VCaP (cell line): ENCODE measurements at regions not wholly inside any gene's neighbourhood (a gene's known extent, or its start where the extent isn't known, plus 50 kb on each side); places are given as distances from the start of the nearest gene placed in this dataset.

Experiments used
- H3K27ac ChIP-seq: fragments of 450-650 bp; 2 replicates; pipeline ENCODE4 v1.5.1; 2017
- TF ChIP-seq, protein P1 (sequence below): fragments of 450-650 bp; conservative IDR thresholded peaks from 2 replicates; pipeline ENCODE4 v1.5.1; 2017; ENCODE audit warnings: mild to moderate bottlenecking, moderate library complexity

DNA sequence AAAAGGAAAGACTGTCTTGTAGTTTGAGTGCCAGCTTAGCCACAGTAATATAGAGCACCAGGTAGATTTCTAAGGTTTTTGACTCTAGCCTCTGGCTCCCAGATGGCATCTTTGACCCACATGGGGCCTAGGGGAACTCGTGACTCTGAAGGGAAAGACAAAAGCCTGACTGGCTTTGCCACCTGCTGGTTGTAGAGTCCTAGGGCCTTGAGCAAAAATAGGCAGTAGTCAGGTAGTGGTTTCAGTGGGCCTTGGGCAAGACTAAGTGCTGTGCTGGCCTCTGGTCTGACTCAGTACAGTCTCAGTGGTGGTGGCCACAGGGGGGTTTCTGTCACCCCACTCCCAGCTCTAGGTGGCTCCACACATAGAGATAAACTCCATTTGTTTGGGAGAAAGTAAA lies 349.4 kb downstream of the FAM181B start:
- no peak overlapping the region for H3K27ac ChIP-seq
- TF ChIP-seq, protein P1, sequence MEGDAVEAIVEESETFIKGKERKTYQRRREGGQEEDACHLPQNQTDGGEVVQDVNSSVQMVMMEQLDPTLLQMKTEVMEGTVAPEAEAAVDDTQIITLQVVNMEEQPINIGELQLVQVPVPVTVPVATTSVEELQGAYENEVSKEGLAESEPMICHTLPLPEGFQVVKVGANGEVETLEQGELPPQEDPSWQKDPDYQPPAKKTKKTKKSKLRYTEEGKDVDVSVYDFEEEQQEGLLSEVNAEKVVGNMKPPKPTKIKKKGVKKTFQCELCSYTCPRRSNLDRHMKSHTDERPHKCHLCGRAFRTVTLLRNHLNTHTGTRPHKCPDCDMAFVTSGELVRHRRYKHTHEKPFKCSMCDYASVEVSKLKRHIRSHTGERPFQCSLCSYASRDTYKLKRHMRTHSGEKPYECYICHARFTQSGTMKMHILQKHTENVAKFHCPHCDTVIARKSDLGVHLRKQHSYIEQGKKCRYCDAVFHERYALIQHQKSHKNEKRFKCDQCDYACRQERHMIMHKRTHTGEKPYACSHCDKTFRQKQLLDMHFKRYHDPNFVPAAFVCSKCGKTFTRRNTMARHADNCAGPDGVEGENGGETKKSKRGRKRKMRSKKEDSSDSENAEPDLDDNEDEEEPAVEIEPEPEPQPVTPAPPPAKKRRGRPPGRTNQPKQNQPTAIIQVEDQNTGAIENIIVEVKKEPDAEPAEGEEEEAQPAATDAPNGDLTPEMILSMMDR: no peak

DNA sequence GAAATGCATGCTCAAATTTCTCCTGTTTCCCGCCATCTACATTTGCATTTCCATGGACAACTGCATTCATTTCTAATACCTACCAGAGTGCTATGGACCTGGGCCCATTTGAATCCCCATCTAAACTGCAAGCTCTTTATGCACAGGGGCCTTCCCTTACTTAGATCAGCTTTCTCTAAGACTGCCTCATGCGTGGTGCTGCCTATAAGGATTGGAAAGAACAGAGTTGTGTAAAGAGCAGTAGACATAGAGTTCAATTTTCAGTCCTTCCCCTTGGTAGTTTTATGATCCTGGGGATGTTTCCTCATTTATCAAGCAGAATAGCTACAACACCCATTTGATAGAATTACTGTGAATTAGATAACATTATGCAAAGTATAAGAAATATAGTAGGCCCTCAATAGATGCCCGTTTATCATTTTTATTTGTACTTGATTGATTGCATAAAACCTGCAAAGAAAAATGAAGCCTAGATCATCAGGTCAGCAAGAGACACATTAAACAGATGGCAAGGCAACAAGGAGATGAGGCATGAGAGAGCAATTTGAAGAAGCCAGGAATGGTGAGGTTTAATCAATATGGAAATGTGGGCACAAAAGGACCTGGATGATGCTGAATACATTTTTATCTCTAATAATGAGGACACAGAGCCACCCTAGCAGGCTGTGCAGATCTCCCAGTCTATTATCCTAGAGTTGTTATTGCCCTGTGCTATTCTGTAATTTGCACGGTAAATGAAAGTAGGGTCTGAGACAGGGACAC lies 359.7 kb downstream of the FAM181B start:
- TF ChIP-seq, protein P1: no peak
- no peak overlapping the region for H3K27ac ChIP-seq

DNA sequence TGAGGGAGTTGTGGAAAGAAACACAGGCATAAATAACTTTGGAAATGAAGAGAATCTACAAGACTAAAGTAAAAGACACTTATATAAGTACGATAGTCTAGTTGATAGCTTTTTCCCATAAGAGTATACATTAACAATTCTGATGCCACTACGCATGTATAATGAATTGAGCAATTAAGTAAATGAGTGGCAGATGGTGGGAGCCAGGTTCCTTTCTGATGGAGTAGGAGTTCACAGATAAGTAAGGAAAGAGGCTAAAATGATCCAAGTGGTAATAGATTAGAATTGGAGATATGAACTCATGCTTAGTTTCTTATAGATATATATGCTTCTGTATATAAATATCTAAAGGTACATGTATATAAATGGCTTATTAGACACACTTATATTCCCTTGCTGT lies 368.3 kb downstream of the FAM181B start:
- TF ChIP-seq, protein P1: no peak
- no peak overlapping the region for H3K27ac ChIP-seq

DNA sequence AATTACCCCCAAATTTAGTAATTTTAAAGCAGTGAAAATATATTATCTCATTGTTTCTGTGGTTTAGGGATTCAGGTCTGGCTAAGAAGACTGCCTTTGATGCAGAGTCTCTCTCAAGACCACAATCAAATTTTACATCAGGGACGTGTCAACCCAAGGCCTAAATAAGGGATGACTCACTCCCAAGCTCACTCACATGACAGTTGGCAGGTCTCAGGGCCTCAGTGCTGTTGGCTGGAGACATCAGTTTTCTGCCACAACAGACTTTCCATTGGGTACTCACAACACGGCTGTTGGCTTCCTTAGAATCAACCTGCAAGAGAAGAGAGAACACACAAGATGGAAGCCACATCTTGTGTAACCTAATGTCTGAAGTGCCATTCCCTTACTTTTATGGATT lies 377.3 kb downstream of the FAM181B start:
- H3K27ac ChIP-seq: no peak overlapping the region
- TF ChIP-seq, protein P1: no peak

GRCh38 chr11:82355313-82355823 lies 378.3 kb downstream of the FAM181B start:
- TF ChIP-seq, protein P1: peak; percentile 55; the same call in 1 of the 2 replicates
- H3K27ac ChIP-seq: no peak overlapping the region

DNA sequence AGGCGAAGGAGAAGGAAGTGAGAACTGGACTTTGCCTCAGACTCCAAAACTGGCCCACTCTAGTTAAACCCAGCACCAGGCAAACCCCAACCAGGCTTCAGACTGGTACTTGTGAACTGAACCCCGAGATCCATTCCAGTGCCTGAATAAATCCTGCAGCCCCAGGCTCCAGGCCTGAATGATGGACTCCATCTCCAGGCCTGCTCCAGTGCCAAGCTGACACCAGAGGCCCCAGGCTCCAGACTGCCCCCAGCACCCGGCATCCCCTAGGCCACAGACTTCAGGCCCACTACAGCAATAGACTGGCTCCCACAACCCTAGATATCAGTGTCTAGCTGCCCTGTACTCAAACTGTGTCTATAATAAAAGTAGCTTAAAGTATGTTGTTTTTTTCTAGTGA lies 406.8 kb downstream of the FAM181B start:
- H3K27ac ChIP-seq: no peak overlapping the region
- TF ChIP-seq, protein P1: no peak

DNA sequence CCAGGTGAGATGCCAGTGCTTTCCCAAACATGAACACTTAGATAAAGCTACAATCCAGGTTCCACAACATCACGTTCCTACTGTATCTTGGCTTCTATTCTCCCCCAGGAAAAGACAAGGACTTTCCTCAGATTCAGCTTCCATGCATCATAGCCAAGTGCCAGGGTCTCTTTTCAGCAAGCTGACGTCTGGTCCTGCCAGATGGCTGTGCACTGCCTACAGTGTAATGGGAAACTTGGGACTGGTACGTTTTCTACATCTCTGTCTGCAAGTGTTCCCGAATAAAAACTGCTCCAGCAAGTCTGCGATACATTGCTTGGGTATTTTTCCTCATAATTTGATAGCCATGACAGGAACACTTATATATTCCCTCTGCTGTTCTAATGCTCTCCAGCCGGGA lies 412.5 kb downstream of the FAM181B start:
- TF ChIP-seq, protein P1: no peak
- H3K27ac ChIP-seq: no peak overlapping the region
